NK-92 (cell line): ENCODE measurements at regions not wholly inside any gene's neighbourhood (a gene's known extent, or its start where the extent isn't known, plus 50 kb on each side); places are given as distances from the start of the nearest gene placed in this dataset.

Source experiments
- DNase-seq: peaks from one replicate; lab custom pipeline; 2025; ENCODE audit not compliant: unreplicated experiment; lab: John Stamatoyannopoulos, UW

- no peak for DNase-seq
These were observed 179.4 kb downstream of the ETS1 start for GRCh38 chr11:128407962-128408361.

- DNase-seq: no peak
These were observed 181.4 kb downstream of the ETS1 start for GRCh38 chr11:128405714-128406662.

- no peak for DNase-seq
These were observed 182.2 kb downstream of the ETS1 start for GRCh38 chr11:128405112-128405511.

- DNase-seq: no peak
These were observed 182.9 kb downstream of the ETS1 start for GRCh38 chr11:128404437-128404836.

GRCh38 chr11:128400382-128401203, 186.8 kb downstream of the ETS1 start:
- DNase-seq: no peak

- no peak for DNase-seq
These were observed 187.9 kb downstream of the ETS1 start for GRCh38 chr11:128399251-128400121.

GRCh38 chr11:128398517-128399250, 188.7 kb downstream of the ETS1 start:
- no peak for DNase-seq

GRCh38 chr11:128397362-128397761, 190.0 kb downstream of the ETS1 start:
- DNase-seq: no peak

GRCh38 chr11:128394431-128395089, 192.8 kb downstream of the ETS1 start:
- no peak for DNase-seq

- no peak for DNase-seq
These were observed 195.1 kb downstream of the ETS1 start for GRCh38 chr11:128392259-128392658.

GRCh38 chr11:128391811-128392210, 195.5 kb downstream of the ETS1 start:
- no peak for DNase-seq

- no peak for DNase-seq
These were observed 197.1 kb downstream of the ETS1 start for GRCh38 chr11:128390246-128390645.

GRCh38 chr11:128389461-128389976, 197.8 kb downstream of the ETS1 start:
- no peak for DNase-seq

GRCh38 chr11:128388206-128388815, 199.0 kb downstream of the ETS1 start:
- DNase-seq: no peak

GRCh38 chr11:128379587-128380580, 207.5 kb downstream of the ETS1 start:
- DNase-seq: no peak

- DNase-seq: no peak
These were observed 211.4 kb downstream of the ETS1 start for GRCh38 chr11:128375961-128376360.

GRCh38 chr11:128374026-128374425, 213.3 kb downstream of the ETS1 start:
- DNase-seq: no peak

GRCh38 chr11:128372977-128373376, 214.4 kb downstream of the ETS1 start:
- DNase-seq: no peak
